ENCODE measurements at regions not wholly inside any gene's neighbourhood (a gene's known extent, or its start where the extent isn't known, plus 50 kb on each side); places are given as distances from the start of the nearest gene placed in this dataset.

DNA sequence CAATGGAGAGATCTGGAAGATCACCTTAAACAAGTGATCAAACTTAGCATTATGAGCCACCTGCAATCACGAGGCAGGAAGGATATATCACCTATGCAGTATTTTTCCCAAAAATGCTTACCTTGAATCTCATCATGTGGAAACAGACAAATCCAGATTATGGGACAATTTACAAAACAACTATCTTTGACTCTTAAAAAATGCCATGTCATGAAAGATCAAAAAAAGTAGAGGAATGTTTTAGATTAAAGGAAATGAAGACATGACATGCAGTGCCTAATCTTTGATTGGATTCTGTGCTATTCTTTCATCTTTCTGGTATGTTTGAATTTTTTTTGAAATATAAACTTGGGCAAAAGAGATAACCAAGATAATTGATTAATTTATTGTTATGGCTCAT is 95.9 kb downstream of the KPNA2 start:
- no peak overlapping the region for H3K4me3 ChIP-seq (replicated peaks; ENCODE audit: low read depth, low read length)
- no peak for DNase-seq (ENCODE audit: low read depth)
- TF ChIP-seq, protein P1, sequence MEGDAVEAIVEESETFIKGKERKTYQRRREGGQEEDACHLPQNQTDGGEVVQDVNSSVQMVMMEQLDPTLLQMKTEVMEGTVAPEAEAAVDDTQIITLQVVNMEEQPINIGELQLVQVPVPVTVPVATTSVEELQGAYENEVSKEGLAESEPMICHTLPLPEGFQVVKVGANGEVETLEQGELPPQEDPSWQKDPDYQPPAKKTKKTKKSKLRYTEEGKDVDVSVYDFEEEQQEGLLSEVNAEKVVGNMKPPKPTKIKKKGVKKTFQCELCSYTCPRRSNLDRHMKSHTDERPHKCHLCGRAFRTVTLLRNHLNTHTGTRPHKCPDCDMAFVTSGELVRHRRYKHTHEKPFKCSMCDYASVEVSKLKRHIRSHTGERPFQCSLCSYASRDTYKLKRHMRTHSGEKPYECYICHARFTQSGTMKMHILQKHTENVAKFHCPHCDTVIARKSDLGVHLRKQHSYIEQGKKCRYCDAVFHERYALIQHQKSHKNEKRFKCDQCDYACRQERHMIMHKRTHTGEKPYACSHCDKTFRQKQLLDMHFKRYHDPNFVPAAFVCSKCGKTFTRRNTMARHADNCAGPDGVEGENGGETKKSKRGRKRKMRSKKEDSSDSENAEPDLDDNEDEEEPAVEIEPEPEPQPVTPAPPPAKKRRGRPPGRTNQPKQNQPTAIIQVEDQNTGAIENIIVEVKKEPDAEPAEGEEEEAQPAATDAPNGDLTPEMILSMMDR (IDR thresholded peaks at IDR 0.05; ENCODE audit: low read length, missing control alignments): no peak

DNA sequence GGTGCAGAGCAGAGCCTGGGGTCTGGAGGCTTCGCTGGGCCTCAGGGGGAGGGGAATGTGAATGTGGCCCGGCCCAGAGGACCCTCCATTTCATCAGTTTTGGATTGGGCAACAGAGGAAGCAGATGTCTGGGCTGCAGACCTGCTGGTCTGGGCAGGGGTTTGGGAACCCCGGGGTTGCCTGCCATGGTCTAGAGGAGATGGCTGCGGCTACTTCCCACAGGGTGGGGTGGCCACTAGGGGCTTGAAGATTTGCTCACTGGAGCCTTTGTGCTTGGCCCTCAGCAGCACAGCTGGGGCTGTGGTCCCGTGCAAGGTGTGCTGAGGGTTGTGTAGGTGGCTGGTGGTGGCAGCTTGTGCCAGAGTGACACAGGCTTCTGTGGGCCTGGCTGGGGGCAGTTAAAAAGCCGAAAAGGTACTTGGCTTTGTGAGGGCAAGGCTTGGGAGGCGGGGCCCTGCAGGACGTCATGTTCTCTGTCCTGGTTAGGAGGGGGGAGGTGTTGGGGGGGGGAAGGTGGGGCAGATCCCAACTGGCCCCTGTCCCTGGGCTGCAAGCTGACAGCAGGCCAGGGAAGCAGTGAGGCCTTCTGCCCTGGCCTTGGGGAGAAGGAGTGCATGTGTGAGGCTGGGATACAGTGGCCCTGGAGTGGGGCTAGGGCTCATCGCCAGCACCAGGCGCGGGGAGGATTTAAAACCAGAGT is 98.0 kb downstream of the KPNA2 start:
- TF ChIP-seq, protein P1 (IDR thresholded peaks at IDR 0.05; ENCODE audit: low read length, missing control alignments): no peak
- no peak overlapping the region for H3K4me3 ChIP-seq (replicated peaks; ENCODE audit: low read depth, low read length)
- no peak for DNase-seq (ENCODE audit: low read depth)

DNA sequence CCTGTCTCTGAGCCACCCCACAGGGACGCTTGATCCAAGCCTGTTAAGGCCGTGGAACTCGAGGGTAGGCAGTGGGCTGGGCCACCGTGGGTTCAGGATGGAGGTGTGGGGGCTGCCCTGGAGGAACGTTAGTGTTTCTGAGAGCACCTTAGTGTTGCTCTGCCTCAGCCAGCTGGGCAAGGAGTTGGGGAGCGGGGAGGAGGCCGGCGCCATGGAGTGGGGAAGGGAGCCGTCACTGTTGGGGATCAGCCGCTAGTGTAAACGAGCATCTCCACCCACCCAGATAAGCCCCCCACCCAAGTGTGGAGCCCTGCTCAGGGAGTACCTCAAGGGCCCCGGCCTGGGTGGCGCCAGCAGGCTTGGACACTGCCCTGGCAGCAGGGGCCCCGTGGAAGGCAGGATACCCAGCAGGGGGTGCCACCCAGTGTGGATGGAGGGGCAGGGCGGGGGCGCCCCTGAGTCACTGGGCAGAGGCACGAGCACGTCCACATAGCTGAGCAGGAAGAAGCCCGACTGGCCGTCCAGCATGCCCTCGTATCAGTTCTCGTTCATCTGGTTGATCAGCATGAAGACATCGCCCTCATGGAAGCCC is 98.6 kb downstream of the KPNA2 start:
- TF ChIP-seq, protein P1 (IDR thresholded peaks at IDR 0.05; ENCODE audit: low read length, missing control alignments): no peak
- no peak for DNase-seq (ENCODE audit: low read depth)

DNA sequence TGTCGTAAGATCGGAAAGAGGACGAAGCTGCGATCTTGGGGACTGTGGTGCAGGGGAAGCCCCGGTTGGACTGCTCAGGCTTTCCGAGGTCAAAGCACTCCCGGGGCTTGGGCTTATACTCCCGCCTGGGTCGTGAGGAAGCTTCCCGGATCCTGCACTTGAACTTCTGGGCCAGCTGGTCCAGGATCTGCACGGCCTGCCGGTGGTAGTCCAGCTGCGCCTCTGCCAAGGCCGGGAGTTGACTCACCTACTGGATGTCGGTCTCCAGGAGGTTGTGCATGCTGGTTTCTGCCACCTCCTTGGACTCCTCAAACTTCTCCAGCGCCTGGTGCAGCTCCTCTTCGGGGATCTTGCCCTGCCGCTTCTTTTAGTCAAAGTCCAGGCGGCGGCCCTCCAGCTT is 99.2 kb downstream of the KPNA2 start:
- no peak overlapping the region for H3K4me3 ChIP-seq (replicated peaks; ENCODE audit: low read depth, low read length)
- DNase-seq (ENCODE audit: low read depth): no peak
- TF ChIP-seq, protein P1 (IDR thresholded peaks at IDR 0.05; ENCODE audit: low read length, missing control alignments): no peak

More for the DNA sequence above, 98.6 kb downstream of the KPNA2 start:
- no peak overlapping the region for H3K4me3 ChIP-seq (replicated peaks; ENCODE audit: low read depth, low read length)

DNA sequence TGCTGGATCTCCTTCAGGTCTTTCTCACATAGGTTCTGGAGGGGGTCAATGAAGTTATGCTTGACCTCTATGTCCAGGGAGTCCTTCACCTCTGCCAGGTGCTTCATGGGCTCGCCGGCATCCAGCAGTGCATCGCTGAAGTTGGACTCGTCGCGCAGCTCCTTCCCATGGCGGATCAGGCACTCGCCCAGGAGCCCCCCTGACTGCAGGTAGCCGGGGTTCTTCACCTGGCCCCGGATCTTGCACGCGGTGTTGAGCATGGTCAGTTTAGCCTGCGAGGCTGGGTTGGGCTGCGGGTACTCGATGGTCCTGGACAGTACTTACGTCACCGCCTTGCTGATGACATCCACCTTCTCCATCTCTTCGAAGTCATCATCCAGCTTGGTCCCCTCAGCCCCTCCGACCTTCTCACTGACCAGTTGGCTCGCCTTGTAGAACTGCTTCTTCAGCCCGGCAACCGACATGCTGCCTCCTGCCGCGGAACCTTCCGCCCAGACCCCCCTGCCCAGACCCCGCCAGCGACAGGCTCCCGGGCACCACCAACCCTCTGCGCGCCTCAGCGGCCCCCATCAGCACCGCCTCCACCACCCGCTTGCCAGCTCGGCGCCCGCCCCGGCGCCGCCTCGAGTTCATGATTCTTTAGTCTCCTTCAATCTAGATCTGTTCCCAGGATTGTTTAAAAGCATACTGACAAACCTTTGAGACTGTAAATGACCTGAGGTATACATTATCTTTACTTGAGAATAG is 99.8 kb downstream of the KPNA2 start:
- TF ChIP-seq, protein P1 (IDR thresholded peaks at IDR 0.05; ENCODE audit: low read length, missing control alignments): no peak
- DNase-seq (ENCODE audit: low read depth): no peak
- H3K4me3 ChIP-seq (replicated peaks; ENCODE audit: low read depth, low read length): no peak overlapping the region

DNA sequence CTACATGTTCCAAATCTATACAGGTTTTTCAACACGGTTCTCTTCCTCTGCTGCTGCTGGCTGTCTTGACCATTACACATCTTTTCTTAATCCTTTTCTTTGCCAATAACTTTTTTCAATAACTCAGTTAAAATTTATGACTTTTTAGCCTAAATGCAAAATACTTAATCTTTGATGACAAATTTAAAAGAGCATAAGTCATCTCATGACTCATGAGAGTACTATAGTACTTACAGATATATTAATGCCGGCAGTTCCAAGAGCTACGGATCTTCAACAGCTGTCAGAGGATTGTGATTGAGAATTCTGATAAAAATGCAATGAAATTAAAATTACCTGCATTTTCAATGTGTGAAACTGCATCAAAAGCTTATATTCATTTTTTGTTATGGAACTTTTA is 105.5 kb downstream of the KPNA2 start:
- no peak for DNase-seq (ENCODE audit: low read depth)
- TF ChIP-seq, protein P1 (IDR thresholded peaks at IDR 0.05; ENCODE audit: low read length, missing control alignments): no peak
- H3K4me3 ChIP-seq (replicated peaks; ENCODE audit: low read depth, low read length): no peak overlapping the region
